ENCODE measurements at regions not wholly inside any gene's neighbourhood (a gene's known extent, or its start where the extent isn't known, plus 50 kb on each side); places are given as distances from the start of the nearest gene placed in this dataset.

DNA sequence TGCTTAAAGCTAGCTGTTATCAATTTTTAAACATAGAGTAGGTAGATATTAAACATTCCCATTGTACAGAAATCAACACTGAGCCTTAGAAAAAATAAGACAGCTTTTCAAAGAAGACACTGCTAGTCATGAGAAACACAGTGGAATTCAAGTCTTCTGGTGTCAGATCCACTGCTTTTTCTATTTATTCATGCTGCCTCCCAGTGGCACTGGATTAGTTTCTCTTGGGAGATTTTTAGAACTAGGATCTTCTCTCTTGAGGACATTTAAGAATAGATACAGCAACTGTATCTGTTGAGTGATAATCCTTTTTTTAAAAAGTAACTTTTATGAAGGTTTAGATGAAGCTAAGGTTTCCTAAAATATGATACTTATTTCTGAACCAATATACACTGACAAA is 1635.4 kb upstream of the C9orf72 start:
- TF ChIP-seq ZNF174 (tag by site-specific recombination; IDR thresholded peaks at IDR 0.05) (no peak), ZNF302 (tag by site-specific recombination; IDR thresholded peaks at IDR 0.05; ENCODE audit: low read depth) (no peak), ZNF10 (tag by site-specific recombination; IDR thresholded peaks at IDR 0.05) (no peak), SP2 (tag by site-specific recombination; IDR thresholded peaks at IDR 0.05) (no peak), CTCF (tag by site-specific recombination; IDR thresholded peaks at IDR 0.05) (no peak), PBX3 (CRISPR knock-in tag; IDR thresholded peaks at IDR 0.05) (no peak), ZNF311 (tag by site-specific recombination; IDR thresholded peaks at IDR 0.05; ENCODE audit: borderline replicate concordance) (no peak), ZNF660 (tag by site-specific recombination; IDR thresholded peaks at IDR 0.05) (no peak), ZNF561 (tag by site-specific recombination; IDR thresholded peaks at IDR 0.05; ENCODE audit: borderline replicate concordance) (no peak), ZNF274 (IDR thresholded peaks at IDR 0.05; ENCODE audit: low read length) (no peak), ZNF274 (tag by site-specific recombination; IDR thresholded peaks at IDR 0.05; ENCODE audit: borderline replicate concordance) (no peak), KLF8 (tag by site-specific recombination; IDR thresholded peaks at IDR 0.05) (no peak), ZBTB7A (tag by site-specific recombination; IDR thresholded peaks at IDR 0.05; ENCODE audit: low read depth) (no peak), ZNF416 (tag by site-specific recombination; IDR thresholded peaks at IDR 0.05) (no peak)

Data from HEK293 (cell line).